ENCODE measurements at regions not wholly inside any gene's neighbourhood (a gene's known extent, or its start where the extent isn't known, plus 50 kb on each side); places are given as distances from the start of the nearest gene placed in this dataset.

DNA sequence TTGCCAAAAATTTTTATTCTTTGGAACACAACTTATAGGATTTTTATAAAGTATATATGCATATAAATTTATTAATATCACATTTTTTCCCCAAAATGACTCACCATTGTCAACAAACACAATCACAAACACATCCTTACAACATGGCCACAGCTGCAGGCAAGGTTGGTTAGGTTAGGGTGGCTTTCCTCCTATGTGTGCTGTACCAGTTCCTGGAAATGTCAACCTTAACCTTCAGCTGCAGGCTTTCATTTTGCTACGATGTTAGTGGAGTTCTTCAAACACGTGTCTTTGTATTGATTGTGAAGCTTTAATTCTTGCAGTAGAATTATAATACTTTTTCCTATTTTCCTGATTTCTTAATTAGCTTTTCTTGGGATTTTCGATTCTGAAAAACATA, 185.8 kb downstream of the PTEN start:
- Histone ChIP-seq H3K27me3 (ENCODE audit: low read length) (no peaks in the 10 kb centered on the region), H3F3A (ENCODE audit: insufficient read depth) (no peaks in the 10 kb centered on the region), H4K20me1 (ENCODE audit: low read depth, low read length) (no peaks in the 10 kb centered on the region), H2AFZ (ENCODE audit: low read depth, low read length, severe bottlenecking) (no peak overlapping the region), H3K4me3 (ENCODE audit: insufficient read depth, low read length, poor library complexity, severe bottlenecking) (no peak overlapping the region), H3K9me3 (ENCODE audit: insufficient read depth, low read length) (no peaks in the 10 kb centered on the region), H3K27ac (ENCODE audit: low read depth, low read length) (no peak overlapping the region), H3K4me2 (ENCODE audit: low read depth, low read length, poor library complexity, severe bottlenecking) (no peak overlapping the region), H3K9ac (ENCODE audit: low read length) (no peak overlapping the region), H3K79me2 (ENCODE audit: insufficient read depth, low read length) (no peaks in the 10 kb centered on the region), H3K9me2 (replicated peaks; ENCODE audit: insufficient read depth, low read length) (no peaks in the 10 kb centered on the region), H3K36me3 (ENCODE audit: low read length) (no peaks in the 10 kb centered on the region)
- no peak for TF ChIP-seq EZH2phosphoT487 (conservative IDR thresholded peaks at IDR 0.05; ENCODE audit: low read length)
- TF ChIP-seq, protein P1, sequence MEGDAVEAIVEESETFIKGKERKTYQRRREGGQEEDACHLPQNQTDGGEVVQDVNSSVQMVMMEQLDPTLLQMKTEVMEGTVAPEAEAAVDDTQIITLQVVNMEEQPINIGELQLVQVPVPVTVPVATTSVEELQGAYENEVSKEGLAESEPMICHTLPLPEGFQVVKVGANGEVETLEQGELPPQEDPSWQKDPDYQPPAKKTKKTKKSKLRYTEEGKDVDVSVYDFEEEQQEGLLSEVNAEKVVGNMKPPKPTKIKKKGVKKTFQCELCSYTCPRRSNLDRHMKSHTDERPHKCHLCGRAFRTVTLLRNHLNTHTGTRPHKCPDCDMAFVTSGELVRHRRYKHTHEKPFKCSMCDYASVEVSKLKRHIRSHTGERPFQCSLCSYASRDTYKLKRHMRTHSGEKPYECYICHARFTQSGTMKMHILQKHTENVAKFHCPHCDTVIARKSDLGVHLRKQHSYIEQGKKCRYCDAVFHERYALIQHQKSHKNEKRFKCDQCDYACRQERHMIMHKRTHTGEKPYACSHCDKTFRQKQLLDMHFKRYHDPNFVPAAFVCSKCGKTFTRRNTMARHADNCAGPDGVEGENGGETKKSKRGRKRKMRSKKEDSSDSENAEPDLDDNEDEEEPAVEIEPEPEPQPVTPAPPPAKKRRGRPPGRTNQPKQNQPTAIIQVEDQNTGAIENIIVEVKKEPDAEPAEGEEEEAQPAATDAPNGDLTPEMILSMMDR (IDR thresholded peaks at IDR 0.05; ENCODE audit: insufficient read depth, low read length, poor library complexity, severe bottlenecking) = no peak

DNA sequence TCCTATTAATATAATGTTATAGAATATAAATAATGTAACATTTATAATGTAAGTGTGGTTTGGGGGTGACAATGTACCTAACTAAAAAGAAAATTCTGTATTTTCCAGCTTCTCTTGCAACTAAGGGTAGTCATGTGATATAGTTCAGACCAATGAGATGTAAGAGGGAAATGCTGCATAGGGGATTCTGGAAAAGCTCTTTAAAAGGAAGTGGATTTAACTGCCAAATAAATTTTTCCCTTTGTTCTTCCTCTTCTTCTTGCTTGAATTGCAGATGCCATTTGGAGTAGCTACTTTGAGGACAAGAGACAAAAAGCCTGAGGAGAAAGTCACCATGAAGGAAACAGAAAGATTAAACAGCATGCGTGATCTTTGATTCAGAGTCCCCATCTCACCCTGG, 194.3 kb downstream of the PTEN start:
- Histone ChIP-seq H3K79me2 (ENCODE audit: insufficient read depth, low read length) (no peaks in the 10 kb centered on the region), H3K9me3 (ENCODE audit: insufficient read depth, low read length) (no peaks in the 10 kb centered on the region), H3K27ac (ENCODE audit: low read depth, low read length) (no peak overlapping the region), H3K4me2 (ENCODE audit: low read depth, low read length, poor library complexity, severe bottlenecking) (no peak overlapping the region), H3F3A (ENCODE audit: insufficient read depth) (no peaks in the 10 kb centered on the region), H3K36me3 (ENCODE audit: low read length) (no peaks in the 10 kb centered on the region), H3K9me2 (replicated peaks; ENCODE audit: insufficient read depth, low read length) (no peaks in the 10 kb centered on the region), H3K27me3 (ENCODE audit: low read length) (no peaks in the 10 kb centered on the region), H3K4me3 (ENCODE audit: insufficient read depth, low read length, poor library complexity, severe bottlenecking) (no peak overlapping the region), H4K20me1 (ENCODE audit: low read depth, low read length) (no peaks in the 10 kb centered on the region), H2AFZ (ENCODE audit: low read depth, low read length, severe bottlenecking) (no peak overlapping the region), H3K9ac (ENCODE audit: low read length) (no peak overlapping the region)
- TF ChIP-seq, protein P1 (IDR thresholded peaks at IDR 0.05; ENCODE audit: insufficient read depth, low read length, poor library complexity, severe bottlenecking) = no peak
- no peak for TF ChIP-seq EZH2phosphoT487 (conservative IDR thresholded peaks at IDR 0.05; ENCODE audit: low read length)

DNA sequence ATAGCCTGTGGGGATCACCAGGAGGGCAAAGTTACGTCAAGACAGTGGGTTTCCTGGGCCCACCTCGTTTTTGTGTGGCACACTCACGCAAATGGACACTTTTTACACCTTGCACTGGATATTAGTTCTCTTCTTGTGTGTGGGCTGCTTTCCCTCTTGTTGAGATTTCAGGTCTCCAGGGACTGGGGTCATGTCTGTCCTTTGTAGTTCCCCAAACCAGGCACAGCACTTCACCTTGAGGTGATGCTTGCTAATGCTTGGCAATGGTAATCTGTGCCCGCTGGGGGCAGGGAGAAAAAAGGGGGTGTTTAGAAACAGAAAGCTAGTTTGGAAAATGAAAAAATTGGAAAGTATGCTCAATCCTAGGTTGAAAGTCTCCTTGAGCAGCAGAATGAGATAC, 195.3 kb downstream of the PTEN start:
- Histone ChIP-seq H3K36me3 (ENCODE audit: low read length) (no peaks in the 10 kb centered on the region), H3K79me2 (ENCODE audit: insufficient read depth, low read length) (no peaks in the 10 kb centered on the region), H4K20me1 (ENCODE audit: low read depth, low read length) (no peaks in the 10 kb centered on the region), H3K4me2 (ENCODE audit: low read depth, low read length, poor library complexity, severe bottlenecking) (no peak overlapping the region), H3K9me2 (replicated peaks; ENCODE audit: insufficient read depth, low read length) (no peaks in the 10 kb centered on the region), H3K4me3 (ENCODE audit: insufficient read depth, low read length, poor library complexity, severe bottlenecking) (no peak overlapping the region), H2AFZ (ENCODE audit: low read depth, low read length, severe bottlenecking) (no peak overlapping the region), H3K9ac (ENCODE audit: low read length) (no peak overlapping the region), H3F3A (ENCODE audit: insufficient read depth) (no peaks in the 10 kb centered on the region), H3K27ac (ENCODE audit: low read depth, low read length) (no peak overlapping the region), H3K27me3 (ENCODE audit: low read length) (no peaks in the 10 kb centered on the region), H3K9me3 (ENCODE audit: insufficient read depth, low read length) (no peaks in the 10 kb centered on the region)
- TF ChIP-seq, protein P1 (IDR thresholded peaks at IDR 0.05; ENCODE audit: insufficient read depth, low read length, poor library complexity, severe bottlenecking) = no peak
- no peak for TF ChIP-seq EZH2phosphoT487 (conservative IDR thresholded peaks at IDR 0.05; ENCODE audit: low read length)

All from SU-DHL-6 (cell line).